Smooth muscle cell (in vitro differentiated cells): ENCODE measurements at regions not wholly inside any gene's neighbourhood (a gene's known extent, or its start where the extent isn't known, plus 50 kb on each side); places are given as distances from the start of the nearest gene placed in this dataset.
A peak's percentile ranks its signal among the peaks of the same experiment; 100 is the strongest.

Source experiments
- DNase-seq: peaks from one replicate; lab custom pipeline; 2025; ENCODE audit not compliant: unreplicated experiment; lab: John Stamatoyannopoulos, UW
- H2AFZ ChIP-seq: fragments of 200-600 bp; sonication (generic); 2 replicates; pipeline ENCODE4 v1.6.0; 2016; ENCODE audit warnings: antibody characterized with exemption, low read depth, mild to moderate bottlenecking
- H3F3A ChIP-seq: fragments of 200-600 bp; sonication (generic); 2 replicates; pipeline ENCODE4 v1.6.0; 2017; ENCODE audit warnings: antibody characterized with exemption, low read depth
- H3K27ac ChIP-seq: fragments of 200-600 bp; sonication (generic); 2 replicates; pipeline ENCODE4 v1.5.1; 2016; ENCODE audit warnings: low read depth, mild to moderate bottlenecking
- H3K27me3 ChIP-seq: fragments of 200-600 bp; sonication (generic); 2 replicates; pipeline ENCODE4 v1.6.1; 2016; ENCODE audit warnings: low read depth, mild to moderate bottlenecking
- H3K36me3 ChIP-seq: fragments of 200-600 bp; sonication (generic); 2 replicates; pipeline ENCODE4 v1.5.1; 2016; ENCODE audit warnings: low read depth
- H3K4me1 ChIP-seq: fragments of 200-600 bp; sonication (generic); 2 replicates; pipeline ENCODE4 v1.5.1; 2016; ENCODE audit warnings: low read depth
- H3K4me2 ChIP-seq: fragments of 200-600 bp; sonication (generic); 2 replicates; pipeline ENCODE4 v1.6.0; 2016; ENCODE audit warnings: mild to moderate bottlenecking
- H3K4me3 ChIP-seq: fragments of 200-600 bp; sonication (generic); 2 replicates; pipeline ENCODE4 v1.5.1; 2016; ENCODE audit warnings: mild to moderate bottlenecking
- H3K79me2 ChIP-seq: fragments of 200-600 bp; sonication (generic); 2 replicates; pipeline ENCODE4 v1.6.0; 2016; ENCODE audit warnings: low read depth, mild to moderate bottlenecking
- H3K9ac ChIP-seq: fragments of 200-600 bp; sonication (generic); 2 replicates; pipeline ENCODE4 v1.6.0; 2016; ENCODE audit warnings: low read depth
- H3K9me3 ChIP-seq: fragments of 200-600 bp; sonication (generic); replicated peaks from 2 replicates; pipeline ENCODE4 v1.5.1; 2016; ENCODE audit warnings: low read depth
- H4K20me1 ChIP-seq: fragments of 200-600 bp; sonication (generic); 2 replicates; pipeline ENCODE4 v1.6.0; 2016; ENCODE audit warnings: low read depth
- CTCF ChIP-seq: fragments of 200-600 bp; sonication (generic); IDR thresholded peaks from 2 replicates; pipeline ENCODE4 v1.5.1; 2017; ENCODE audit warnings: borderline replicate concordance, mild to moderate bottlenecking, antibody characterized with exemption; ENCODE audit not compliant: insufficient read depth, poor library complexity, severe bottlenecking
- WGBS: methylation state at CpG from one replicate; pipeline ENCODE4 v1.1.7; 2016; ENCODE audit warnings: low lambda C conversion rate; 5-methylcytosine and 5-hydroxymethylcytosine counted together

- no peak overlapping the region for H3K4me3 ChIP-seq
- H3K4me1 ChIP-seq: no peaks in the 10 kb centered on the region
- no peaks in the 10 kb centered on the region for H3K9me3 ChIP-seq
- no peaks in the 10 kb centered on the region for H4K20me1 ChIP-seq
- H3K4me2 ChIP-seq: no peak overlapping the region
- no peaks in the 10 kb centered on the region for H3K79me2 ChIP-seq
- no peaks in the 10 kb centered on the region for H3K36me3 ChIP-seq
- no peak overlapping the region for H2AFZ ChIP-seq
- no peak overlapping the region for H3K9ac ChIP-seq
- H3K27me3 ChIP-seq: no peaks in the 10 kb centered on the region
- no peak for TF ChIP-seq CTCF
- no peak for DNase-seq
- WGBS: 85% methylated on average over 10 of the region's 10 CpGs
- no peaks in the 10 kb centered on the region for H3F3A ChIP-seq
- H3K27ac ChIP-seq: no peak overlapping the region
Observed at GRCh38 chrX:151821226-151821625, 86.7 kb downstream of the CNGA2 start.

DNA sequence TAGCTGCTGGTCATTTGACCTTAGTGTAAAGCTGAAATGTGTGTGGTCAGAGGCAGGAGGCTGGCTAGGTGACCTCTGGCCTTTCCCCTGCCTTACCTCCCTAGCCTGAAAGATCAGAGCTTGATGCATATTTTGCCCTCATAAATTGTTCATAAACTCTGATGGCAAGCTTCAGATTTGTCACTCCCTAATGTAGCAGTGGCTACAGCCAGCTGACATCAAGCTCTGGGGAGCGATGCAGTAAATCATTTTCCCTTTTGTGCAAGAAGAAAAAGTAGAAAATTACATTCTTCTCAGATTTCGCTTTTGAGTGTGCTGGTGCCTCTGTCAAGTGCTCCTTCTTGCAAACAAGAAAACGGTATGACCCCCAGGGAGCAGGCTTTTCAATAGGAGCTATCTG lies 87.7 kb upstream of the MAGEA4 start:
- Histone ChIP-seq H3K9ac (no peak overlapping the region), H3K79me2 (no peaks in the 10 kb centered on the region), H3F3A (no peaks in the 10 kb centered on the region), H3K4me3 (no peak overlapping the region), H3K27me3 (no peaks in the 10 kb centered on the region), H3K4me2 (no peak overlapping the region), H3K27ac (no peak overlapping the region), H3K36me3 (no peaks in the 10 kb centered on the region), H4K20me1 (no peaks in the 10 kb centered on the region), H3K4me1 (no peaks in the 10 kb centered on the region), H3K9me3 (no peaks in the 10 kb centered on the region), H2AFZ (no peak overlapping the region)
- WGBS: 54% methylated on average over 3 of the region's 3 CpGs
- no peak for TF ChIP-seq CTCF
- DNase-seq: no peak

DNA sequence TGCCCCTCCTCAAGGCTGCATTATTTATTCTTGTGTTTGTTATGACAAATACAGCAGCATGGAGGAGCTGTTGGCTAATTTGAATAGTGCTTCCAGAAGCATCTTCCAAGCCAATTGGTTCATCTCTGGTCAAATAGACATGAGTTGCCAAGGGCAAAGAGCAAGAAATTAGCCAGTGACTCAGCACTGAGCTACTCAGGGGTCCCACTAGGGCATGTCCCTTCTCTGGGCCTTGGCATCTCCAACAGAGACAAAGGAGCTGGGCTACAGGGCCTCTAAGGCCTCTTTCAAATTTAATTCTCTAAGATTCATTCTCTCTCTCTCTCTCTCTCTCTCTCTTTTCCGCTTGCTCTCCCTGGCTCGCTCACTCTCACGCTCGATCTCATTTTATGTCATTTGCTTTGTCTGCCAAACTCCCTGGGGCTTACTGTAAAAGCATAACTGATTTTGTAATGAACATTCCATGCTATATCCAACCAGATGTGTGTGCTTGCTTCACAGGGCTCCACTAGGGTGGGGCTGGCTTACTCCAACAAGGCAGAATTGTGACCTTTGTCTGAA lies 86.7 kb upstream of the MAGEA4 start:
- Histone ChIP-seq H3K4me2 (no peak overlapping the region), H3K4me1 (no peaks in the 10 kb centered on the region), H3K27ac (no peak overlapping the region), H2AFZ (no peak overlapping the region), H3K9ac (no peak overlapping the region), H3K36me3 (no peaks in the 10 kb centered on the region), H3K79me2 (no peaks in the 10 kb centered on the region), H3K27me3 (no peaks in the 10 kb centered on the region), H3K9me3 (no peaks in the 10 kb centered on the region), H3K4me3 (no peak overlapping the region), H3F3A (no peaks in the 10 kb centered on the region), H4K20me1 (no peaks in the 10 kb centered on the region)
- no peak for DNase-seq
- TF ChIP-seq CTCF: peak; percentile 30
- WGBS: 71% methylated on average over 4 of the region's 4 CpGs

DNA sequence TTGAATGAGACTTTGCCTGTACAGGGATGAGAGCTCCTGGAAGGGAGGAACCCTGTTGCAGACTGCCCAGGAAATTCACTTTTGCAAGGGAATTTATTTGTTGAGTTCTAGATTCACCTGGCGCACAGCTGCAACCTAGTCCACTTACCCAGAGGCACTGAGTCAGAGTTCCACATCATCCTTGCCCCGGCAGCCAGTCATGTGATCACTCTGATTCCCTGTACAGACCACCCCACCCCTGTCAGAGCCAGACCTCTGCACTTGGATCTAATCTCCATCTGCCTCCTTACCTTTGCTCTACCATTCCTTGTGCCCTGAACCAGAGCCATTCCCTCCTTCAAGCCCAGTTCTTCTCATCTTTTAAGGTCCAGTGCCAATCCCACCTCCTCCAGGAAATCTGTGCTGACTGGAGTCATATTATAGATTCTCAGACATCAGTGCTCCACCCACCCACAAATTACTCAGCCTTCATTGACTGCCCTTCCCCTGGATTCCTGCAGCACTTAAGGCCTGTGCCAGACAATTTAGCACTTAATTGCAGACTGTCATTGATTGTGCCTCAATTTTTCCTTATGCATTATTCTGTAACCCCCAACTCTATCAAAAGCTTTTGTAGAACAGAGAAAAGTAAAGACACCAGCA lies 84.1 kb upstream of the MAGEA4 start:
- H3K9ac ChIP-seq: no peak overlapping the region
- no peak overlapping the region for H2AFZ ChIP-seq
- H3K4me3 ChIP-seq: no peak overlapping the region
- no peak for TF ChIP-seq CTCF
- H3K4me2 ChIP-seq: no peak overlapping the region
- H4K20me1 ChIP-seq: no peaks in the 10 kb centered on the region
- H3K27ac ChIP-seq: no peak overlapping the region
- H3F3A ChIP-seq: no peaks in the 10 kb centered on the region
- no peak for DNase-seq
- WGBS: 86% methylated on average over 2 of the region's 2 CpGs
- no peaks in the 10 kb centered on the region for H3K36me3 ChIP-seq
- H3K4me1 ChIP-seq: no peaks in the 10 kb centered on the region
- no peaks in the 10 kb centered on the region for H3K79me2 ChIP-seq
- H3K27me3 ChIP-seq: no peaks in the 10 kb centered on the region
- H3K9me3 ChIP-seq: no peaks in the 10 kb centered on the region
